ENCODE measurements at regions not wholly inside any gene's neighbourhood (a gene's known extent, or its start where the extent isn't known, plus 50 kb on each side); places are given as distances from the start of the nearest gene placed in this dataset.
A peak's percentile ranks its signal among the peaks of the same experiment; 100 is the strongest.

DNA sequence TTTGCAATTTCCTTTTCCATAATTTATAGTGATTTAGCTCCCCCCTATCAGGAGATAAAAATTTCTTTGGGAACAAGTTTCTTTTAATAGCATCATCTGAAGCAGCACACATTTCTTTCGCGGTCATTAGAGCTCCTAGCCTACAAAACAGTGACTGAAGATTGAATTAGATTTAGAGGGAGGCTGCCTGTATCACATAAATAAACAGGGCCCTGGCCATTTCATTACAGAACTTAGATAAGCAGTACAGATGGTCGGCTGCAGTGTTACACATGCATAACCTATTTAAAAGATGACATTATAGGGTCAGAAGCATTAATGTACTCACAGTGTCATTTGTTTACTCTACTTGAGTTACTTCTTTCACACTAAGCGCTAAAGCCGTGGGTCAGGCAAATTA lies 81.4 kb upstream of the SLC25A26 start:
- H3K4me1 Mint-ChIP-seq (ENCODE audit: unreplicated experiment) = peaks cover 3% of the 10 kb centered on the region
- no peak for DNase-seq (ENCODE audit: extremely low spot score, unreplicated experiment)
- TF ChIP-seq, protein P1, sequence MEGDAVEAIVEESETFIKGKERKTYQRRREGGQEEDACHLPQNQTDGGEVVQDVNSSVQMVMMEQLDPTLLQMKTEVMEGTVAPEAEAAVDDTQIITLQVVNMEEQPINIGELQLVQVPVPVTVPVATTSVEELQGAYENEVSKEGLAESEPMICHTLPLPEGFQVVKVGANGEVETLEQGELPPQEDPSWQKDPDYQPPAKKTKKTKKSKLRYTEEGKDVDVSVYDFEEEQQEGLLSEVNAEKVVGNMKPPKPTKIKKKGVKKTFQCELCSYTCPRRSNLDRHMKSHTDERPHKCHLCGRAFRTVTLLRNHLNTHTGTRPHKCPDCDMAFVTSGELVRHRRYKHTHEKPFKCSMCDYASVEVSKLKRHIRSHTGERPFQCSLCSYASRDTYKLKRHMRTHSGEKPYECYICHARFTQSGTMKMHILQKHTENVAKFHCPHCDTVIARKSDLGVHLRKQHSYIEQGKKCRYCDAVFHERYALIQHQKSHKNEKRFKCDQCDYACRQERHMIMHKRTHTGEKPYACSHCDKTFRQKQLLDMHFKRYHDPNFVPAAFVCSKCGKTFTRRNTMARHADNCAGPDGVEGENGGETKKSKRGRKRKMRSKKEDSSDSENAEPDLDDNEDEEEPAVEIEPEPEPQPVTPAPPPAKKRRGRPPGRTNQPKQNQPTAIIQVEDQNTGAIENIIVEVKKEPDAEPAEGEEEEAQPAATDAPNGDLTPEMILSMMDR (IDR thresholded peaks at IDR 0.05) = no peak
- H3K36me3 Mint-ChIP-seq (ENCODE audit: unreplicated experiment) = no peaks in the 10 kb centered on the region
- no peaks in the 10 kb centered on the region for H3K9me3 Mint-ChIP-seq (ENCODE audit: unreplicated experiment)
- H3K4me3 Mint-ChIP-seq (ENCODE audit: unreplicated experiment) = no peak overlapping the region
- H3K27ac Mint-ChIP-seq (ENCODE audit: unreplicated experiment) = no peak overlapping the region
- no peaks in the 10 kb centered on the region for H3K27me3 Mint-ChIP-seq (ENCODE audit: unreplicated experiment)

DNA sequence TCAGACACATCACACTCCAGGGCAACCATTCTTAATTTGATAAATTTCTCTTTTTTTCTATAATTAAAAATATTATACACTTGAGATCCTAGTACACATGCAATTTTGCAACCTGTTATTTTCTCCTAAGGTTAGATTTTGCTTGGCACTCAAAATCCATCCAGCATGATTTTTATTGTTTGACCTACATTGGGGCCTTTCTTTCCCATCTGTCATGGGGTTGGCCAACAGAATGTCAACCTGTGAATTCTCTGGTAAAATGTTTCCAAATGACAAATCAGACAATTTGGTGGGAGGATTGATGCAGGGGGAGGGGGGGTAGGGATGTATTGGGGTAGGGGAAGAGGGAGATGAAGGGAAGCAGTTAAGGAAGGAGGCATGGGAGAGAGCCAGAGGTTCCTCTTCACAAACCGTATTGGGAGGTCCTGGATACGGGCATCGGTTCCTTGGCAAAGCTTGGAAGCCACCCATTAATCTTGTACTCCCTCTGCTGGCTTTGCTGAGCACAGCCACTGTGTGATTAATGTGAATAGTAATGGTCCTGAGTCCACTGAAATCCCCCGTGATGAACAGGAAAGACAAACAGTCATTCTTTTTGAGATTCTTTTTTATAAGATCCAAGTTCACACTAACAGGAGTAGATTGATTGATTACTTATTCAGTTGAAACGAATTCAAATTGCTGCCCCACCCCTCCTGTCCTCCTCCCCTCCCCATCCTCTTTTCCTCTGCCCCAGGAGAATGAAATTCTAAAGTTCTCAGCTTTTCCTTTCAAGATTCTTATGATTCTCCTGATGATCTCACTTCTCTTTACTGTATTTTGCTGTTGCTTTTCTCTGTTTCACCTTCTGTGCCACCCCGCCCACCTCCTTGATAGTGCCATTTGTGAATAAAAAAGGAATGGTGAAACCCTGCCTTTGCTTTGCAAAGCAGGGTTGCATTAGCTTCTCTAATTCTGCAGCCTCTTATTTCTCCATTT lies 82.2 kb upstream of the SLC25A26 start:
- TF ChIP-seq, protein P1 (IDR thresholded peaks at IDR 0.05) = peak; percentile 93
- no peaks in the 10 kb centered on the region for H3K36me3 Mint-ChIP-seq (ENCODE audit: unreplicated experiment)
- H3K27ac Mint-ChIP-seq (ENCODE audit: unreplicated experiment) = no peak overlapping the region
- peak; percentile 86 for DNase-seq (ENCODE audit: extremely low spot score, unreplicated experiment)
- peaks cover 3% of the 10 kb centered on the region for H3K4me1 Mint-ChIP-seq (ENCODE audit: unreplicated experiment)
- H3K9me3 Mint-ChIP-seq (ENCODE audit: unreplicated experiment) = no peaks in the 10 kb centered on the region
- H3K4me3 Mint-ChIP-seq (ENCODE audit: unreplicated experiment) = no peak overlapping the region
- H3K27me3 Mint-ChIP-seq (ENCODE audit: unreplicated experiment) = no peaks in the 10 kb centered on the region

DNA sequence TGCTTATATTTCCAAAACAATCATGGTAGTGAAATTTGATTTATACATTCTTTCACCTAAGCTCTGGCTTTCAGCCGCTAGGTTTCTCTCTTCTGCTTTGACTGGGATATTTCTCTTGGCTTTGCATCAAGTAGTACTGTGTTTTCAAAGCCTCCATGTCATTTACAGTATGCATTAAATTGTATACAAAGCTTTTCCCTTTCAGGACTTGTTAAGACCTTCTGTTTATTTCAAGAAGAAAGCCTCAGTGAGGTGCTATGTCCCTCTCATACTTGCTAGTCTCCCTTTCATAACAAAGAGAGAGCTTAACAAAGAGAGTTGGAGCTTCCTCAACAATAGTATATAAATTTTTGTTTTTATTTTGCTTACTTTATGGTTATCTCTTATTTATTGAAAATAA lies 84.2 kb upstream of the SLC25A26 start:
- Mint-ChIP-seq H3K9me3 (ENCODE audit: unreplicated experiment) (no peaks in the 10 kb centered on the region), H3K4me1 (ENCODE audit: unreplicated experiment) (peaks cover 3% of the 10 kb centered on the region), H3K36me3 (ENCODE audit: unreplicated experiment) (no peaks in the 10 kb centered on the region), H3K27ac (ENCODE audit: unreplicated experiment) (no peak overlapping the region), H3K4me3 (ENCODE audit: unreplicated experiment) (no peak overlapping the region), H3K27me3 (ENCODE audit: unreplicated experiment) (no peaks in the 10 kb centered on the region)
- TF ChIP-seq, protein P1 (IDR thresholded peaks at IDR 0.05) = no peak
- no peak for DNase-seq (ENCODE audit: extremely low spot score, unreplicated experiment)

DNA sequence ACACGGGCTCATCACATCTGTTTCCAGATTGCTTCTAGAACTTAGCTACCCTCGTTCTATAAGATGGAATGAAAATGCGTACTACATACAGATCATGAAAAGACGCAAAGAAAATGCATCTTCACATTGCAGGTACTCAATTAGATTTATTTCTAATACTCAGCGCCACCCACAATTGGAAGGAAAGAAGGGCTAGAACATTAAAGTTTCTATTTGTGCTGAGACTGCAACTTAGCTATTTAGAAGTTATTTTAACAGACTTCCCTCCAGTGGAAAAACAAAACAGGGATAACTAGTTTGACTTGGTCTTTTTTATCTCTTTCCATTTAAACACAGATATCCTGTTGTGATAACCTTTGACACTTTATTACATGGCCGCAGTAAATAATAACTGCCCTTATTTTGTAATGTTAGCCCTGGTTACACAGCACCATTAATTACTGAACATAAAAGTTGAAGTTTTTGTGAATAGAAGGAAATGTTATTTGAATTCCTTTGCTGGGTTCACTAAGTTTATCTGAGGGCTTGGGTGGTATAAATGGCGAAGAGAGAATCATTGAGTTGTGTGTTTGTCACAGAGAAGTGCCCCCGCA lies 86.9 kb upstream of the SLC25A26 start:
- Mint-ChIP-seq H3K36me3 (ENCODE audit: unreplicated experiment) (no peaks in the 10 kb centered on the region), H3K4me3 (ENCODE audit: unreplicated experiment) (no peak overlapping the region), H3K27me3 (ENCODE audit: unreplicated experiment) (no peaks in the 10 kb centered on the region), H3K9me3 (ENCODE audit: unreplicated experiment) (no peaks in the 10 kb centered on the region), H3K27ac (ENCODE audit: unreplicated experiment) (no peak overlapping the region), H3K4me1 (ENCODE audit: unreplicated experiment) (peaks cover 3% of the 10 kb centered on the region)
- TF ChIP-seq, protein P1 (IDR thresholded peaks at IDR 0.05) = no peak
- DNase-seq (ENCODE audit: extremely low spot score, unreplicated experiment) = no peak

All from osteocyte (in vitro differentiated cells).